ENCODE measurements at regions not wholly inside any gene's neighbourhood (a gene's known extent, or its start where the extent isn't known, plus 50 kb on each side); places are given as distances from the start of the nearest gene placed in this dataset.

GRCh38 chr1:244272471-244273261 lies 179.0 kb downstream of the ADSS2 start:
- Histone ChIP-seq H3K9me3 (ENCODE audit: insufficient read depth, low read depth, low read length) (no peaks in the 10 kb centered on the region), H3K79me2 (ENCODE audit: insufficient read depth, low read length) (no peaks in the 10 kb centered on the region), H2AFZ (ENCODE audit: low read length) (peak overlapping the region; percentile 42; the same call in 1 of the 2 replicates), H3K4me2 (ENCODE audit: low read depth, low read length, poor library complexity, severe bottlenecking) (no peak overlapping the region), H3K9ac (ENCODE audit: low read depth, low read length, poor library complexity, severe bottlenecking) (peak overlapping the region; percentile 10), H3K4me1 (ENCODE audit: insufficient read depth, low read length, poor library complexity, severe bottlenecking) (no peaks in the 10 kb centered on the region), H3K36me3 (ENCODE audit: insufficient read depth, low read length) (no peaks in the 10 kb centered on the region), H3F3A (ENCODE audit: low read depth) (no peaks in the 10 kb centered on the region), H3K27me3 (ENCODE audit: insufficient read depth, low read length, poor library complexity, severe bottlenecking) (no peaks in the 10 kb centered on the region), H3K4me3 (ENCODE audit: low read length, poor library complexity, severe bottlenecking) (no peak overlapping the region), H4K20me1 (ENCODE audit: insufficient read depth, low read length, poor library complexity, severe bottlenecking) (no peaks in the 10 kb centered on the region), H3K9me2 (replicated peaks; ENCODE audit: low read depth, low read length) (no peaks in the 10 kb centered on the region)
- no peak for TF ChIP-seq EZH2phosphoT487 (IDR thresholded peaks at IDR 0.05; ENCODE audit: borderline replicate concordance)
- TF ChIP-seq CTCF (conservative IDR thresholded peaks at IDR 0.05; ENCODE audit: low read length): peak; percentile 100

- TF ChIP-seq EZH2phosphoT487 (IDR thresholded peaks at IDR 0.05; ENCODE audit: borderline replicate concordance): no peak
- Histone ChIP-seq H3K4me3 (ENCODE audit: low read length, poor library complexity, severe bottlenecking) (no peak overlapping the region), H3K4me2 (ENCODE audit: low read depth, low read length, poor library complexity, severe bottlenecking) (no peak overlapping the region)
Measured at GRCh38 chr1:244273262-244273844, 178.4 kb downstream of the ADSS2 start.

GRCh38 chr1:244273845-244274619 lies 177.7 kb downstream of the ADSS2 start:
- no peaks in the 10 kb centered on the region for H4K20me1 ChIP-seq (ENCODE audit: insufficient read depth, low read length, poor library complexity, severe bottlenecking)
- no peaks in the 10 kb centered on the region for H3F3A ChIP-seq (ENCODE audit: low read depth)
- H3K9ac ChIP-seq (ENCODE audit: low read depth, low read length, poor library complexity, severe bottlenecking): no peak overlapping the region
- no peak overlapping the region for H3K4me2 ChIP-seq (ENCODE audit: low read depth, low read length, poor library complexity, severe bottlenecking)
- H3K9me2 ChIP-seq (replicated peaks; ENCODE audit: low read depth, low read length): no peaks in the 10 kb centered on the region
- no peaks in the 10 kb centered on the region for H3K36me3 ChIP-seq (ENCODE audit: insufficient read depth, low read length)
- no peaks in the 10 kb centered on the region for H3K79me2 ChIP-seq (ENCODE audit: insufficient read depth, low read length)
- no peak overlapping the region for H2AFZ ChIP-seq (ENCODE audit: low read length)
- no peaks in the 10 kb centered on the region for H3K27me3 ChIP-seq (ENCODE audit: insufficient read depth, low read length, poor library complexity, severe bottlenecking)
- no peak overlapping the region for H3K4me3 ChIP-seq (ENCODE audit: low read length, poor library complexity, severe bottlenecking)
- no peak for TF ChIP-seq EZH2phosphoT487 (IDR thresholded peaks at IDR 0.05; ENCODE audit: borderline replicate concordance)
- no peak for TF ChIP-seq CTCF (conservative IDR thresholded peaks at IDR 0.05; ENCODE audit: low read length)
- H3K9me3 ChIP-seq (ENCODE audit: insufficient read depth, low read depth, low read length): no peaks in the 10 kb centered on the region
- no peaks in the 10 kb centered on the region for H3K4me1 ChIP-seq (ENCODE audit: insufficient read depth, low read length, poor library complexity, severe bottlenecking)

More at GRCh38 chr1:244273262-244273844, 178.4 kb downstream of the ADSS2 start:
- H3F3A ChIP-seq (ENCODE audit: low read depth): no peaks in the 10 kb centered on the region
- H3K36me3 ChIP-seq (ENCODE audit: insufficient read depth, low read length): no peaks in the 10 kb centered on the region
- no peaks in the 10 kb centered on the region for H3K9me2 ChIP-seq (replicated peaks; ENCODE audit: low read depth, low read length)
- H2AFZ ChIP-seq (ENCODE audit: low read length): no peak overlapping the region
- H3K27me3 ChIP-seq (ENCODE audit: insufficient read depth, low read length, poor library complexity, severe bottlenecking): no peaks in the 10 kb centered on the region
- no peaks in the 10 kb centered on the region for H3K9me3 ChIP-seq (ENCODE audit: insufficient read depth, low read depth, low read length)
- no peaks in the 10 kb centered on the region for H4K20me1 ChIP-seq (ENCODE audit: insufficient read depth, low read length, poor library complexity, severe bottlenecking)
- no peaks in the 10 kb centered on the region for H3K79me2 ChIP-seq (ENCODE audit: insufficient read depth, low read length)
- H3K9ac ChIP-seq (ENCODE audit: low read depth, low read length, poor library complexity, severe bottlenecking): peak overlapping the region; percentile 10
- no peaks in the 10 kb centered on the region for H3K4me1 ChIP-seq (ENCODE audit: insufficient read depth, low read length, poor library complexity, severe bottlenecking)

All from Loucy (cell line).